Hepatic stellate cell (primary cell): ENCODE measurements at regions not wholly inside any gene's neighbourhood (a gene's known extent, or its start where the extent isn't known, plus 50 kb on each side); places are given as distances from the start of the nearest gene placed in this dataset.

ENCODE experiments used
- DNase-seq: peaks from one replicate; pipeline ENCODE4 v3.0.0; 2011; ENCODE audit warnings: low spot score

DNA sequence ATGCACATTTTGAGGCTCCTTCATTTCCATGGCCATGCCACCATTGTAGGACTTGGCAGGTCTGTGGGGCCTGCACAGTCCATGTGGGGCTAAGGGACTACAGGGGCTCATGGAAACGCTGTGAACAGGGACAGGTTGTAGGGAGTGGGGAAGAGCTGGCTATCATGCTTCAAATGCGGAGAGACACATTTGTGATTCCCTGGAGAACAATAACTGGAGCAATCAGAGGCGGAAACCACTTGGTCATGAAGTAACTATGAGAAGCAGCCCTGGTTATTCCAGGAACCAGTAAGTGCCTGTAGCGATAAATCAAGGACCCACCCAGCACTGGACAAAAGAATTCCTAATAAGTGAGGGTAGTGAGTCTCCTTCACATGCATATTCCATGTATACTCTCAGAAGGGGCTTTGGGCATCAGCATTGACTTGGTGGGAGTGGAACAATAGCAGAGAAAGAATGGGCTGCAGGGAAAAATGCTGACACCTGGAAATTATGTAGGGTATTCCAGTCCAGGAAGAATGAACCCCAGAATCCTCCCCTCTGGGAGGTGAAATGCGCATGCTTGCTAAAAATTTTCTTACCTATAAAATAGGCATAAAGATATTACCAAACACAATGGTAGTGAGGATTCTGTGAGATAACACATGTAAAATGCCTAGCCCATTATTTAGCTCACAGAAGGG, 251.4 kb upstream of the ROPN1 start:
- no peak for DNase-seq

DNA sequence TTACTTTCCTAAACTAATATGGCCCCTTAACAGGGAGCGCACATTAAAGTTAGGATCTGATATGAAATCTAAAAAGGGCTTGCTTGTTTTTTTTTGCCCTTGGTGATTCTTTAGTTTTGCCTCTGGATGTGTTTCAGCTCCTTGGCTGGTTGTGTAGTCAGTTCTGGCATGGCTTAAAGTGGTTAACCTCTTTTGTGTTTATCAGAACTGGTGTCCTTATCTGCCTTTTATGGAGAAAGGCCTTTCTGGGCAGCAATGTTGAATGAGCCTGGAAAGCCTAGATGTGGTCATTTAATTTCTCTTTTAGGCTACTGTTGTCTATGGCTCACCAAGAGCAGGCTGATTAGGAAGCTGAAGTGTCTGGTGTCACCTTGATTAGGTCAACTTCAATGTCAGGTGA, 254.5 kb upstream of the ROPN1 start:
- no peak for DNase-seq

DNA sequence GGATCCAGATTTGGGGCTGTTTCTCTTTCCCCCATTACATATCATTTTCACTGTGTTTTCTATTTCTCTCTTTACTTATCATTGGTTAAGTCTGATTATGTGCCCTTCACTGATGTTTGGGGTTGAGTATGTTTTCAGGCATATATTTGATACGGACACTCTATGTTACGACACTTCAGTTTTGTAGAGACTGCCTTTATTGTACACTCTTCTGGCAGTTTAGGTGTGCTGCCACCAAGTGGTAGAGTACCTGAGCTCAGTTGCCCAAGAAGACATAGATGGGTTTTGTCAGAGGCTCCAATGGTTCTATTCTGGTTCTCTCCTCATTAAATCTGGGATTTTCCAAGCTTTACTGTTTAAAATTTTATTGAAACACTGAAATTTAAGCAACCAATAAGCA, 255.0 kb upstream of the ROPN1 start:
- DNase-seq: no peak

DNA sequence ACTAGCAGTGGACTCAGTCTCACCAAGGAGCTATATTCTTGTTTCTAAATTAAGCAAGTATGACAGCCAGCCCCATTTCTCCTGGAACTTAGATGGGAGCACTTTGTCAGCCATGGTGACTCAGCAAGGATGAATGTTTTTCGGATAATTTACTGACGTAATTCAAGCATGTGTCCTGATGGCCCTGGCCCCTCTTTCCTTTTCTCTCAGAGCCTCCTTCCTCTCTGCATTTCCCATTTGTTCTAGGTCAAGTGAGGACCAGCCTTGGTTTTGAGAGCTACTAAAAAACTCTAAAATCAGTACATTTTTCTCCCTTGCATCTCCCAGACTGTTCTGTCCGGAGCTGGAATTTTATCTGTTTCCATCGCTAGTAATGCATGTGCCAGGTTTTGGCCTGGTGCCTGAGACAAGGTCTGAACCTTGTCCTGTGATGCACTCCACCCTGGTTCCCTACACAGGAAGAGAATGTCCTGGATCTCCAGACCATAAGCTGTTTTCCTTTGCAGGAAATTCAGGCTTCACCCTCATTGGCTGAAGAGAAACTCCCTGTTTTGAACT, 256.6 kb upstream of the ROPN1 start:
- peak; percentile 76 for DNase-seq

DNA sequence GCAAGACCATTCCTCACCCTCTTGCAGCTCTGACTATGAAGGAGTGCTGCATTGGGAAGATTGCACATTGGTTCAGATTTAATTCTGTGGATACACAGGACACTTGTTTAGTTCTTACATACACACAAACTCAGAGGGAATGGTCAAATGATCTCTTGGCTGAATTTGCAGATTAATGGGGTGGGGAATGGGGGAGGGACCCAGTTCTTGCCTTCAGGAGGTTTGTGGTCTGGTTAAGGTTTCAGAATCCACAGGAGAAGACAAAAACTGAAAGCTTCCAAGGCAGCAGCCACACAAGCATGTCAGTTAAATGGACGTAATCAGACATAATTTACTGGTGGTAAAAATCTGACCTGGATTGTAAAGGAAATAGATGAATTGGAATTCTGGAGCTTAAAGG, 257.1 kb upstream of the ROPN1 start:
- DNase-seq: no peak

DNA sequence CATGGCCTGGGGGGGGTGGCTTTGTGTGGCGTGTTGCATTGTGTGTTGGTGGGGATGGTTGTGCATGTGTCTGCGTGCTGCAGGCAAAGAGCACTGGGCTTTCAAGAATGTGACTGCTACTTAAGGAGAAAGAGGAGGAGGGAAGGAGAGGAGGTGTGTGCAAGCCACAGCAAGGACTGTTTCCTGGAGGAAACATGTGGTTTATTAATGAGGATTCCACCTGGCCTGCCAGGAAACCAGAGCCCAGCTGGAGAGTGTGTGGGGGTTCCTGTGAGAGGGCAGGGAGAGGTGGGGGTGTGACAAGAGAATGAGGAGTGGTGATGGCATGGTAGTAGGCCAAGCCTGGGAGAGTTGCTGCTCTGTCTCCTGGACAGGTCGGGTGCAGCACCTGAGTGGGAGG, 258.1 kb upstream of the ROPN1 start:
- no peak for DNase-seq

DNA sequence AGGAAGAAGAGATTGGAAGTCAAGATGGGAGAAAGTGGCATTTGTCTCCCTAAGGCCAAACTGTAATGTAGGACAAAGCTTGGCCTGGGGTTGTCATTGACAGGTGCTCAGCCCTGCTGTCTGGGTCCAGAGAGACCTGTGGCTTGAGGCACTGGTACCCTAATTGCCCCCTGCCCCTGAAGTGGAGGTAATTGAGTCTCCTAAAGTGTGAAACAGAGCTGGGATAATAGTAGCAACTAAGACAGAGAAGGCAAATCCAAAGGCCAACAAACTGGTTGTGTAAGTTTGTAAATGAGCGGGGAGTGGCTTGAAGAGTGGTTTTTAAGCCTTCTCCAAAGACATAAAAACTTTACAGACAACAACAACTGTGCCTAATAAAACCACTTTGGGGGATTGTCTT, 264.2 kb upstream of the ROPN1 start:
- no peak for DNase-seq

DNA sequence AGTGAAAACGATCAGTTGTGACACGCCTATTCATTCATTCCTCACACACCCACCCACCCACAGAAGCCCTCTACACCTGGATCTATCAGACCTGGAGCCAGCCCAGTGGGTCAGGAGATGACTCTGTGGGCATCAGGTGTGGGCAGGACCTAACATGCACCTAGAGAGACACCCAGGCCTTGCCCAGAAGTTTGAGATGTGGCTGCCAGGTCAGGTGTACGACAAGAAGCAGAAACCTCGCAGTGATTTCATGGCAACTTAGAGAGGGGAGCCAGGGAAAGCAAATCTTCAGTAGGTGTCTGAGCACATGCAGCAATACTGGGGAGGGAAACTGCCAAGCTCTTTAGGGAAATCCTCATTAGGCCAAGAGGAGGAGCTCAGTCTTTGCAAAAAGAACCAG, 264.7 kb upstream of the ROPN1 start:
- DNase-seq: no peak

DNA sequence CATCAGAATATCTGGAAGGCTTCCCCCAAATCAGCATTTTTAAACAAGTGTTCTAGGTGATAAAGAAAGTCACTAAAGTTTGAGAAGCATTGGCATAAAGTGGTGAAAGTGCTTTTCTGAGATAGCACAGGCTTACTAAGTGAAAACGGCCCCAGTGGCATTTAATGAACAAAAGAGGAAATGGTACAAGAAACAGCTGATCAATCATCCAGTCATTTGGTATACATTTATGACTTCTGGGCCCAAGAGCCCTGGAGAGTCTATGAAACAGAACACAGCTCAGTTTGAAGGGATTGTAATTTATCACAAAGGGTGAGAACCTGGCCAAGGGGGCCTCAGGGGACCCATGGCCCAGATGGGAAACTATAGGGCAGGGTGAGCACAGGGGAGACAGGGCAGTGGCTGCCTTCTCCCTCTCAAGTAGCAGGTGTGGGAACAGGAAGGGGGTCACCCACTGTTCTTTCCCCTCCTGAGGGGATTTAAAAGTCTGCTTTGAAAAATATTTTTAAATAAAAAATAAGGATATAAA, 265.5 kb upstream of the ROPN1 start:
- no peak for DNase-seq

DNA sequence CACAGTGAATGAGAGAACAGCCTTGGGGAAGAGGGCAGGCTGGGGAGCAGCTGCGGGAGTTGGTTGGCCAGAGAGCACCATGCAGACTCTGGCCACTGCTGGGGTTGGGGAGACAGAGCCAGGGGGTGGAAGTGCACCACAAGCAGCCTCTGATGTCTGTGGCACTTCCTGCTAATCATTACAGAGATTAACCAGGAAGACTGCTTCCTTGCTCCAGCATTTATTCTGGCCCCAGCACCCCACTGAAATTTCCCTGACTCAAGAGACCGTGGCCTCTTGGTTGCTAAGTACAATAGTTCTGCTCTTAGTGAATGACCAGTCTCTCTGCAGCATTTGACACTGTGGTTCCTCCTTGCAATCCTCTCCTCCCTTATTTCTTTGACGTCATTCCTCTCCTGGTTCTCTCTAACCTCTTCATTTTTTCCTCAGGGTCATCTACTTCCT, 266.2 kb upstream of the ROPN1 start:
- DNase-seq: no peak

DNA sequence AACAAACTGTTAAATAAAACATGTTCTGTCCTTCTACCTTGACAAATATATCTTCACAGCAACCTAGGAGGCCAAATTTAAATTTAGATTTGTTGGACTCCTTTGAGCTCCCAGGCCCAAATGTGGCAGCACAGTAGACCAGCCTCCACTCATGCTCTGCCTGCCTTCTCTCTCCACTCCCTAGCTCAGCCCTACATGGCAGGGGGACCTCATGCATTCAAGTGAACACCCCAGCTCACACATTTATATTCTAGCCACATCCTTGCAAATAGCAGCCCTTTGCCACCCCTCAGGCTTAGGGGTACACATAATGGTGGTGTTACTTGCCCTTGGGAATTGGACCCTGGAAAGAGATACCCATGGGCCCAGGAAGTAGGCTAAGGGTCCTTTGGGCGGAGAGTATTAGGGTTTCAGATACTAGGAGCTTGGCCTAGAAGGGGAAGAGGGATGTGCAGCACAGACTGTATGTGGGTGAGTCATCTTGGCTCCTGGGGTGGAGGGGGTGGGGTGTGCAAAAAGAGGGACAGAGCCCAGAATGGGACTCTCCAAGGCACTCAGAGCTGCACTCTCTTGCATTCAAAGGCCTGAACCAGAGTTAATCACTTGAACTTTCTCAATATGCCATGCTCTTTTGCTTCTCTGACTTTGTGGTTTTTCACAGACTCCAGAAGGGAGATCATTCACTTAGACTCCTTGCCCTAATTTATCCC, 268.4 kb upstream of the ROPN1 start:
- DNase-seq: peak; percentile 70

DNA sequence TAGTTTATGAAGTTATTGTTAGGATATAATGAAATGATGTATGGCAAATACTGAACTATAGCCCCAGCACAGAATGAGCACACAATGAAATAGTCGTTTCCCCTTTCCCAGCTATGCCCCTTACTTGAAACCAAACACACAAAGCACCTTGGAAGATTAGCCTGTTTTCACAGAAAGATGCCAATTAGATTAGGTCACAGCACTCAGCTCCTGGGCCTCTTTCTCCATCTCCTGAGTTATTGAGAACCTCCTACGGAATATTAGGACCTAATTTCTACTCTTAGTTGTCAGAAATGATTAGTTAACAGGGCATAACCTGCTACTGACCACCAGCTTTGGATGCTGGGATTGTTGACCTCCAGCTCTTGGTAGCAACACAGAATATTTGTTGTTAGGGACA, 269.4 kb upstream of the ROPN1 start:
- no peak for DNase-seq

DNA sequence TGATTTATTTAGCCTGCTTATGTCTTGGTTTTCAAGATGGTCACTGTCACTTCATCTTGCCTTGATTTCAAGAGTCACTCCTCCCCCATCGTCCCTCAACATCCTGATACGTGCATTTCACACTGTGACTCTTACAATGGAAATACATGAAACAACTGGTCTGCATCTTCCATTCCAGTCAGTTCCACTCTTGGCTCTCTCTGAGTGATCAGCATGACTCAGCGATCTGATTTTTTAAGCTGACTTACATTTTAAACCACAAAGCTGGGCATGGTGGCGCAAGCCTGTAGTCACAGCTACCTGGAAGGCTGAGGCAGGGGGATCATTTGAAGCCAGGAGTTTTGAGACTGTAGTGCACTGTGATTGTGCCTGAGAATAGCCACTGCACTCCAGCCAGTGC, 271.2 kb upstream of the ROPN1 start:
- peak; percentile 60 for DNase-seq

DNA sequence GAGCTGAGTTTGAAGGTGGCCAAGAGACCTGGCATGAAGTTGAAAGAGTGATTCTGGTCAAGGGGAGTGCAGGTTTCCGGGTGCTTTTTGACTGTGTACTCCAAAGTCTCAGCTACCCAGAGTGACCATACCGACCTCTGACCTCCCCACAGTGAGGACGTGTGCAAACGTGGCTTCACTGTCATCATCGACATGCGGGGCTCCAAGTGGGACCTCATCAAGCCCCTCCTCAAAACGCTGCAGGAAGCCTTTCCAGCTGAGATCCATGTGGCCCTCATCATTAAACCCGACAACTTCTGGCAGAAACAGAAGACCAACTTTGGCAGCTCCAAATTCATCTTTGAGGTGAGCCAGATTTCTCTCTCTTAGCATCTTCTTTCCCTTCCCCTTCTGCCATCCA, 272.4 kb upstream of the ROPN1 start:
- DNase-seq: no peak

DNA sequence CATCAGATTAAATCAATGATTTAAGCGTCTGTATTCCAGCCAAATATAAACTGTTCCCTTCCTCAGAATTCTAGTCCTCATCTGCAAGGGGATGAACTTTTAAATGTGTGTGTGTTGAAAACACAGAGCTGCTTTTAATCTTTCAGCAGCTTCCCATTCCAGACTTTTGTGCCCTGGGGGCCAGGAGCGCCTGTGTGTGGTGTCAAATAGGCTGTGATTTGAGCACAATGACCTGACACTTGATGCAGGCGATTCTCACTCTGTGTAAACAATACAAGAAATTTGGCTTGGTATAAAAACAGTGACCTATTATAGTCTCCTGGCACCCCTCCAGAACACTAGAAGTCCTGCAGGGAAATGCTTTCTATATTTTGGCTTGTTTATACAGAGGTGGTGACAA, 274.6 kb upstream of the ROPN1 start:
- no peak for DNase-seq

DNA sequence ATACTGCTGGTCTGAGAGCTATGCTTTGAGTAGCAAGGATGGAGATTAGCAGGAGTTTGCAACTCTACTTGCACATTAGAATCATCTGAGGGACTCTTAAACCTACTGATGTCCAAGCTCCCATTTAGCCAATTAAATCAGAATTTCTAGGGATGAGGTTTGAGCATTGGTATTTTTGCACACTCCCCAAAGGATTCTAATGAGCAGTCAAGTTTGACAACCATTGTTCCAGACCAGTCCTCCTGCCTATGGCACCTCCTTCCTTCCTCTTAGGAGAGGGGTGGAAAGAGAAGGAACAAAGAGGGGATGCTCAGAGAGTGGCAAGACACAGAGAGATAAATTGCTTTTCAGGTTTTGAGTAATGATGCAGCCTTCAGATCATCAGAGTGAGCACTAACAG, 275.5 kb upstream of the ROPN1 start:
- DNase-seq: no peak

DNA sequence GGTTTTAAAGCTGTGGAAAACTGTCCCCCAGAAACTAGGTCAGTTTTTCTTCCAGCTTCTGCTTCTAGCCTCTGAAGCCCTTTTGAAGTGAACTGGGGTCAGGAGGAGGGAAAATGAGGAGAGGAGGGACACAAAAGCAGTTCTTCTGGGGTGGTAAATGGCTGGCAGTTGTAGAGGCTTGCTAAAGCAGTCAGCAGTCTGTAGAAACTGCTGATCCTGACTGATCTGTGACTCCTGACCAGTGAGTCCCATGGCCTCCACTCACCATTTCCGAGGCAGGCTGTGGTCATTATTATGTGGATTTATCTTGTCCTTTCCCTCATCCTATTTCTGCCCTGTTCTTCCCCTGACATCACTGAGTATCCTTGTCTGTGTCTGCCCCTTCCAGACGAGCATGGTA, 276.4 kb upstream of the ROPN1 start:
- DNase-seq: no peak

DNA sequence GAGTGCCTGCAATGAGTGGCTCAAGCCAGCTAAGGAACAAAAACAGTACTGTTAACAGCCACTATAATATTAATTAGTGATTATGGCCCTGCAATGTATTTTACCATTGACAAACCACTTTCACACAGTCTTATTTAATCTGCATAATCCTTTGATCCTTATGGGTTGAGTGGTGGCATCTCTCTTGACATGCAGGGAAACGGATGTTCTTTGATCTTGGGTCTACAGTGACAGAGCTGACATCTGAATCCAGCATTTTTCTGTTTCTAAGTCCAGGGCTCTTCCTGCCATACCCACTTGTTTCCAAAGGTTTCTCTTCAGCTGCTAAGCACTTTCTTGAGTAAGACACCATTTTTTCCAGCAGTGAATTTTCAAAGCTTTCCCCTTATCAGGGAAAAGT, 277.7 kb upstream of the ROPN1 start:
- no peak for DNase-seq

DNA sequence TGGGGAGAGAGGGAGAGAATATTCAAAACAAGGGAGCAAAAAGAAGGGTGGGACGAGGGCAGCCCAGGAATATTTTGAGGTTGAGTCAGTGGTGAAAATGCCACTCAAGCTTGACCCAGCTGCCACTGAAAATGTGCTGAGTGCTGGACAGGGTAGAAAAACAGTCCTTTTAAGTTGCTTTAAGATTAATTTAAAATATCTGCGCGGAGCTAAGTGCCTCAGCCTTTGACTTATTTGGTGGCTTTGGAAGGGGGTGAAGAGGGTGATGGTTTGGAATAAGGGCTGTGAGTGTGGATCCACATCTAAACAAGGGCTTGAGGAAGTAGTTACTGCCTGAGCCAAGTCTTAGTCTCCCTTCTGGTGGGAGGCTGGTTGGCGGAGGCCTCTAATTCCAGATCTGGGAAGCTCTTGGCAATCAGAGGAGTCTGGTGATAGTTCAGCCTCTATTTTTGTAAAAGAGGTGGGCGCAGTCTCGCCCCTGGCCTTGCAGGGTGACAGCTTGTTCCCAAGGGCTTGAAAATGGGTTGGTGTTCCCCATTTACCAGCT, 280.8 kb upstream of the ROPN1 start:
- peak; percentile 15 for DNase-seq

DNA sequence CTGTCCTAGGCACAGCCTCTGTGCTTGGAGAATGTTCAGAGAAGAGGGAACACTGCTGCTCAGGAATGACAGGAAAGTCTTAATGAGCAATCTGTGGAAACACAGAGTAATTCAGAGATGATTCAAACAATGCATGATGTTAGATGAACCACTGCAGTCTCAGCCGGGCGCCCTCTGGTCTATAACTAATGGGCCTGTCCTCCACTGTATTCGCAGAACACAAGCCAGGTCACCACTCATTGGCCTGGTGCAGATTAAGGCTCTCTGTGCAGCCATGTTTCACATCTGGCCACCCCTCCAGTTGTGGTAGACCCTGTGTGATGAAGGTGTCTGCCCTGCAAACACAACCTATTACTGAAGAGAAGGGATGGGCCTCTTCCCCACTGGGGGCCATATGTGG, 281.7 kb upstream of the ROPN1 start:
- DNase-seq: no peak

DNA sequence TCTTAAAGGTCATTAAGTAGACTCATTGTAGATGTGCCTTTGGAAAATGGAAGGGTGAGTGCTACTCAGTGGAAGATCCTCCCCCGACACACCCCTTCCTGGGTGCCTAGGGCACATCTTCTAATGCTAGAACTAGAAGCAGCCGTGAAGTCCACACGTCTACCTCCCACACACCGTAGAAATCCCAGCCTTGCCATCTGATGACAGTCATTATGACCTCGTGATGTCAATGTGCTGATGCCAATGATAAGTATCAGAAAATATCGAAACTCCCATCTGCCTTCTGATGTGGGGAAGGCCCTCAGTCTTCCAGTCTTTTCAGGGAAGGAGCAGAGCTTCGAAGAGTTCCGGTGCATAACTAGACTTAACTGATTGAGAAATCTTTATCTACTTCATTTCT, 282.1 kb upstream of the ROPN1 start:
- DNase-seq: no peak

DNA sequence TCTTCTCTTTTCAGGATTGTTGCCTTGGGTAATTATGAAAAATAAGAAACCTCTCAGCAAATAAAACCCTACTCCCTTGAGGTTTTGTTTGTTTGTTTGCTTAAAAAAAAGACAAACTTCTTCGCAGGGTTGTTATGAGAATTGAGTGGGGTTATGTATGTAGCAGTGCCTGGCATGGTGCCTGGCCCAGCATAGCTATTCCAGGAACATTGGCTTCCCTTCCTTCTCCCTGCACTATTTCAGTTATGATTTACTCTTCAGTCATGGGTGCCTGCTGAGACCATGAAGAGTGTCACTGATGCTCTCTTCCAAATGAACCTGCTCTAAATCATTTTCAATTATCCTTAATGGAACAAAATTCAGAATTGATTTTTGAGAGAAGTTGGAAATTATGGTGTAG, 283.5 kb upstream of the ROPN1 start:
- no peak for DNase-seq

DNA sequence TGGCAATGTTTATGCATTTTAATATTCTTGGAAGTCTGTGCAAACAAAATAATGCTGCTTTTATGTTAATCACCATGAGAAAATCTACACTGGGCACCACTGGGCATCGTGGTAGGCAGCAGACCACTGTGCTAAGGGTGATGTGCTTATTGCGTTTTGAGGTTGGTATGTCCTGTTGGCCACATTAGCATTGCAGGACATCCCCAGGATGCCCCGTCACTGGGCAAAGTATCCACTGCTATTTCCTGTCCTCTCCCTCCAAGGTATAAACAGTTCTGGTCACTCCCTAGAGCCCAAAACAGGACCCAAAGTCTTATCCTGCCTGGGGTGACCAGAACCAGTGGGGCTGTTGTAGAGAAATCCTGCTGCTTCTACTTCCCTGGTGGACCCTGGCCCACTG, 284.2 kb upstream of the ROPN1 start:
- DNase-seq: no peak
